Stimulated activated naive CD8-positive, alpha-beta T cell treated with anti-CD3 and anti-CD28 coated beads, Interleukin-15, amount 100 ng/mL, for 72 hours (primary cell): ENCODE measurements at regions not wholly inside any gene's neighbourhood (a gene's known extent, or its start where the extent isn't known, plus 50 kb on each side); places are given as distances from the start of the nearest gene placed in this dataset.
"Not testable (repeated sequence)": the region's sequence is repeated elsewhere in the genome, so short reads cannot be mapped to it uniquely, and the experiment has no call there.

Experiments used
- ATAC-seq: fragments of 150-1000 bp; cut with Tn5 transposase; 2 replicates; pipeline ENCODE4 v1.10.0; 2021; ENCODE audit warnings: mild to moderate bottlenecking, moderate library complexity
- DNase-seq, 2 donors: peaks; one replicate each; pipeline ENCODE4 v3.0.0; 2021 to 2022
- H3K27ac Mint-ChIP-seq, 2 donors: one replicate each; pipeline ENCODE4 v1.8.0; 2022; ENCODE audit warnings: mild to moderate bottlenecking in 2 of 2, mixed read lengths in 2 of 2, moderate library complexity in 2 of 2
- H3K27me3 Mint-ChIP-seq: one replicate; pipeline ENCODE4 v1.8.0; 2022; ENCODE audit warnings: mixed read lengths
- H3K4me1 Mint-ChIP-seq: one replicate; pipeline ENCODE4 v1.8.0; 2022; ENCODE audit warnings: mild to moderate bottlenecking, mixed read lengths
- H3K4me3 Mint-ChIP-seq, 2 donors: one replicate each; pipeline ENCODE4 v1.8.0; 2022; ENCODE audit warnings: mild to moderate bottlenecking in 2 of 2, mixed read lengths in 2 of 2, moderate library complexity in 1 of 2
- H3K9me3 Mint-ChIP-seq, 2 donors: one replicate each; pipeline ENCODE4 v1.8.0; 2022; ENCODE audit warnings: mixed read lengths in 2 of 2

DNA sequence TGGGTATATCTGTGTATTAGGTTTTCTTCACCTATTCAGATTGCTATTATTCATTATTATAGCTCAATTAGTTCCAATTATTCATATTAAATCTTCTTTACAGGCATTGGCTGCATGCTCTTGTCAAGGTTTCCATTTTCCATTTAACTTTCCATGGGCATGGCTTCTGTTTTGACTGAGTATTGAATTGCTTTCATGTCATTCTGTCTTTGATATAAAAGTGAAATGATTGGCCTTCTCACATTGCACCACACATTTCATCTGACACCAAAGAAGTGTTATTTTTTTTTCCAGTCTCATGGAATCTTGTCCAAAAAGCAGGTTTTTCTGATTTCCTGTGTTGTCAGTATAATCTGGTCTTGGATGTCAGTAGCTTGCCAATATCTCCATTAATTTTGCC, 1244.3 kb downstream of the RAPGEF2 start:
- H3K4me3 Mint-ChIP-seq = no peak overlapping the region
- H3K27ac Mint-ChIP-seq = no peak overlapping the region
- peaks cover 0 to 5% of the 10 kb centered on the region in 2 donors for H3K9me3 Mint-ChIP-seq
- ATAC-seq (no peak), DNase-seq (no peak)
- no peaks in the 10 kb centered on the region for H3K27me3 Mint-ChIP-seq
- no peaks in the 10 kb centered on the region for H3K4me1 Mint-ChIP-seq

DNA sequence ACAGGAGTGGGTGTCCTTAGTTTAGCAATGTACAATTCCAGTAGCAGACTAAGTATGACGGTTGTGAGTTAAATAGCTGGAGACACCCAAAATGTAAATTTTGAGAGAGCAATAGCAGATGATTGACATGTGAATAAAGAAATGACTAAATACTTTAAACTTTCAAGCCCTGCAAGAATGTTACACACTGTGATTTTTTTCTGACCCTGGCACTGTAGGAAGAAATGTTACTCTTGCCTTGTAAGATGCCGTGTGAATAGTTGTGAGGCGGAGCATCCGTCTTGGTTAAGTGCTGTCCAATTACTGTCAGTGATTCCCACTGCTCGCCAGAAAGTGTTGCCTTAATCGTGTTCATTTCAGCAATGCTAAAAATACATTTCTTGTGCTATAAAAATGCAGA, 1248.1 kb downstream of the RAPGEF2 start:
- Mint-ChIP-seq H3K27me3 (no peaks in the 10 kb centered on the region), H3K27ac (no peak overlapping the region), H3K4me3 (no peak overlapping the region), H3K4me1 (no peaks in the 10 kb centered on the region), H3K9me3 (no peaks in the 10 kb centered on the region)
- DNase-seq (no peak), ATAC-seq (no peak)

DNA sequence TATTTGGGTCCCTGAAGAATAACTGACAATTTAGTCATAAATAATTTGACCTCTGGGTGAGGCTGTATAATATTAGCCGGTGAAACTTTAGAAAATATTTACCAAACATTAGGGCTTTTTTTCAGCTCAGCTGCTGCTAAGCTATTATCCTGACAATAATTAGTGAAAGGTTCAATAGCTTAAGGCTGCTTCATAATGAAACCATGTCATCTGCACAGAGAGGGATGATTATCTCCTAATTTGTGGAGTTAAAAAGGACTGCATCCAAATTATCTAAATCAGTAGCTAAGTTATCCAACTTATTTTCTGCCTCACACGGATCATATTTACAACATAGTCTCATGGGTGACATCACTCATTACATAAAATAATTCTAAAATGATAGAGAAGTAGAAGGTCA, 1249.8 kb downstream of the RAPGEF2 start:
- no peaks in the 10 kb centered on the region for H3K4me1 Mint-ChIP-seq
- no peak overlapping the region for H3K4me3 Mint-ChIP-seq
- H3K27ac Mint-ChIP-seq = no peak overlapping the region
- no peaks in the 10 kb centered on the region for H3K27me3 Mint-ChIP-seq
- DNase-seq (no peak), ATAC-seq (no peak)
- no peaks in the 10 kb centered on the region for H3K9me3 Mint-ChIP-seq

DNA sequence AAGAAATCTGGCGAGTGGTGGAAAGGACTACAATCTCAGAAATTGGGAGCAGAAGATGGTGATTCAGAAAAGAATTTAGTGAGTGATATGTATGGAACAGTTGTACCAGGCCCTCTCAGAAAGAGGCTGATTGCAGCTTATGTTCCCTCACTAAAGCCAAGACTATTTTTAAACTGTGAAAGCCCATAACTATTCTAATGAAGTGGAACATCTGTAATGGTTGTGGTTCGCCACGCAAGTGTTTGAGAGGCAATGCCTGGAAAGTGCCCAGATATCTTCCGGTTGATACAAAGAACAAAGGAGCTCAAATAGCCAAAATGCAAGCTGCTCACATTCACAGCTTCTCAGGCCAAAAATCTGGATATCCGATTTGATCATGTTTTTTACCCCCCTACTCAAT, 1250.7 kb downstream of the RAPGEF2 start:
- no peak overlapping the region for H3K27ac Mint-ChIP-seq
- H3K4me1 Mint-ChIP-seq = no peaks in the 10 kb centered on the region
- ATAC-seq = no peak
- no peak for DNase-seq
- no peaks in the 10 kb centered on the region for H3K9me3 Mint-ChIP-seq
- H3K4me3 Mint-ChIP-seq = no peak overlapping the region
- H3K27me3 Mint-ChIP-seq = no peaks in the 10 kb centered on the region

DNA sequence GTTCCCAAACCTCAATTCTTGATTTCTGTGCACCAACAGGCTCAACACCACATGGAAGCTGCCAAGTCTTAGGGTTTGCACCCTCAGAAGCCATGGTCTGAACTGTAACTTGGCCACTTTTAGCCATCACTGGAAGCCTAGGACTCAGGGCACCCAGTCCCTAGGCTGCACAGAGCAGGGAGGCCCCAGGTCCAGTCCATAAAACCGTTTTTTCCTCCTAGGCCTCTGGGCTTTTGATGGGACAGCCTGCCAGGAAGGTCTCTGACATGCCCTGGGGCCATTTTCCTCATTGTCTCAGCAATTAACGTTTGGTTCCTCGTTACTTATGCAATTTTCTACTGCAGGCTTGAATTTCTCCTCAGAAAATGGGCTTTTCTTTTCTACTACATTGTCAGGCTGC, 1259.6 kb downstream of the RAPGEF2 start:
- H3K27ac Mint-ChIP-seq = peak overlapping the region in 1 of 2 donors; percentile 43
- no peak overlapping the region for H3K4me3 Mint-ChIP-seq
- peaks cover 13 to 15% of the 10 kb centered on the region in 2 donors for H3K9me3 Mint-ChIP-seq
- no peak for DNase-seq
- no peaks in the 10 kb centered on the region for H3K27me3 Mint-ChIP-seq
- H3K4me1 Mint-ChIP-seq = no peaks in the 10 kb centered on the region
- no peak for ATAC-seq

DNA sequence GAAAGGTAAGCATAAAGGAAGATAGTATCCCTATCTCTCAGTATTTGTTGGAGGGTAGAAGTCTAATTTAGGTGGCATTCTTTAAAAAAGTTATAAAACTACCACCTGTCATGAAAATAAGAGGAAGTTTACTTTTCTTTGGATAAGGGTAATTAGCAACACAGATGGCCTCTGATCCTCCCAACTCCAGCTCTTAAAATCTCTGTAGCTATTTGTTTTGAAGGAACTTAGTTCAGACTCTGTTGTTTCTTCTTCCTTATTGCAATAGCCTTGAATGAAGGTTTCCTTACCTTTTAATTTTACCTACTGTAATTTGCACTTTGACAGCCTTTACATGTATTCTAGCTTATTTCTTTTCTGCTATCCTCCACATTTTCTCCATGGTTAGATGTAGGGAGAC, 1261.3 kb downstream of the RAPGEF2 start:
- no peak for ATAC-seq
- no peak for DNase-seq
- Mint-ChIP-seq H3K4me3 (no peak overlapping the region), H3K9me3 (peaks cover 13 to 15% of the 10 kb centered on the region in 2 donors), H3K27me3 (no peaks in the 10 kb centered on the region), H3K27ac (no peak overlapping the region), H3K4me1 (no peaks in the 10 kb centered on the region)

DNA sequence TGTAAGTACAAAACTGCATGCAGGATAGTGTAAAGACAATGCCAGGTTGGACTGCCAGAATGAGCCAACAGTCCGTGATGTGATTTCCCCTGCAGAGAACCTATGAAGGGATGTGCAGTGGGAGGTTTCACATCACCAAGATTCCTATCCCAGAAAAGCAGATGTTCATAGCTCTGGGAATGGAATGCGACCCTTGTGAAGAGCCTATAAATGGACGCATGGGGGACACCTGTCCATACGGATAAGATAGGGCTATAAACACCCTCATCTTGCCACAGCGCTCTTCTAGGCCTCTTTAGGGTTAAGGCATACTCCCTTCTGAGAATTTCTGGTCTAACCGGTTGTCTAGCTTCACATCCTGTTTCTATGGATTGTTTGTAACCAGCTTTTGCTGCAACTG, 1261.8 kb downstream of the RAPGEF2 start:
- not testable (repeated sequence) for H3K4me1 Mint-ChIP-seq, ATAC-seq, H3K27ac Mint-ChIP-seq, H3K4me3 Mint-ChIP-seq, H3K27me3 Mint-ChIP-seq, DNase-seq
- peaks cover 15% of the 10 kb centered on the region in 2 donors for H3K9me3 Mint-ChIP-seq

DNA sequence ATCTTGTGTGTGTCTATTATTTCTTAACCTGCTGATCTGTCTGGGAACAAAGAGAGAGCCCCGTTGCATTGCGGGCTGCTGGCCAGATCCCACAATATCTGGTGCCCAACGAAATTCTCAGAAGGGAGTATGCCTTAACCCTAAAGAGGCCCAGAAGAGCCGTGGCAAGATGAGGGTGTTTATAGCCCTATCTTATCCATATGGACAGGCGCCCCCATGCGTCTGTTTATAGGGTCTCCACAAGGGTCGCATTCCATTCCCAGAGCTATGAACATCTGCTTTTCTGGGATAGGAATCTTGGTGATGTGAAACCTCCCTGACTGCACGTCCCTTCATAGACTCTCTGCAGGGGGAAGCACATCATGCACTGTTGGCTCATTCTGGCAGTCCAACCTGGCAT, 1262.5 kb downstream of the RAPGEF2 start:
- peaks cover 20 to 21% of the 10 kb centered on the region in 2 donors for H3K9me3 Mint-ChIP-seq
- H3K4me3 Mint-ChIP-seq, H3K27me3 Mint-ChIP-seq, ATAC-seq, DNase-seq, H3K27ac Mint-ChIP-seq, H3K4me1 Mint-ChIP-seq: not testable (repeated sequence)

DNA sequence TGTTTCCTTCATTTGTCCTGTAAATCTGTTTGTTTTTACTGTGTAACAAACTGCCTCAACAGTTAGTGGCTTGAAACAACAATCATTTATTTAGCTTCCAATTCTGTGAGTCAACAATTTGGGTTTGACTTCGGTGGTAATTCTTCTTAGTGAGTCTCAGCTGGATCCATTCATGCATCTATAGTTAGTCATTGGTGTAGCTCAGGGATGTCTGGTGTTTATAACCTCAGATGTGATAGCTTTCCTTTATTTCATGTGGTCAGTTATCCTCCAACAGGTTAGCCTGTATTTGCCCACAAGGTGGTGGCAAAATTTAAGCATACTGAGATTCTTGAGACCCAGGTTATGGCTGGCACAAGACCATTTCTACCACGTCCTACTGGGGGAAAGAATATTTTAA, 1267.2 kb downstream of the RAPGEF2 start:
- no peak overlapping the region for H3K4me3 Mint-ChIP-seq
- H3K27me3 Mint-ChIP-seq = no peaks in the 10 kb centered on the region
- DNase-seq (no peak), ATAC-seq (no peak)
- H3K9me3 Mint-ChIP-seq = peaks cover 6 to 8% of the 10 kb centered on the region in 2 donors
- H3K4me1 Mint-ChIP-seq = no peaks in the 10 kb centered on the region
- H3K27ac Mint-ChIP-seq = no peak overlapping the region

DNA sequence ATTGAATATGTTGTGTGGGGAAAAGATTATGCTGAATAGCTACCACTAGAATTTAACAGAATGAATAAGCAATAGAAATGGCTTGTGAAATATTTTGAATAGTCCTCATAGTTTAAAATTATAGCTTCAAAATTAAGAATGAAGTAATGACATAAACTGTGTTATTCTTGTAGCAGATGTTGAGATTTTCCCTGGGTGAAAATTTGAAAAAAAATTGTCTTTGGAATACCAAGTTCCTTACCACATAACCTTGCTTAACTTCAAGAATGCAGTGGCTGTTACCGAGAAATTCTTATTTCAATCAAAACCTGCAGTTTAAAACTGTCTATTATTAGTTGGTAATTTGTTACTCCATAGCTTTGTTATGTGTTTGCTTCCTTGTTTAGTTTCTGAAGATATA, 1268.6 kb downstream of the RAPGEF2 start:
- no peaks in the 10 kb centered on the region for H3K27me3 Mint-ChIP-seq
- DNase-seq (no peak), ATAC-seq (no peak)
- H3K4me1 Mint-ChIP-seq = no peaks in the 10 kb centered on the region
- H3K9me3 Mint-ChIP-seq = peaks cover 6 to 8% of the 10 kb centered on the region in 2 donors
- H3K27ac Mint-ChIP-seq = no peak overlapping the region
- no peak overlapping the region for H3K4me3 Mint-ChIP-seq

DNA sequence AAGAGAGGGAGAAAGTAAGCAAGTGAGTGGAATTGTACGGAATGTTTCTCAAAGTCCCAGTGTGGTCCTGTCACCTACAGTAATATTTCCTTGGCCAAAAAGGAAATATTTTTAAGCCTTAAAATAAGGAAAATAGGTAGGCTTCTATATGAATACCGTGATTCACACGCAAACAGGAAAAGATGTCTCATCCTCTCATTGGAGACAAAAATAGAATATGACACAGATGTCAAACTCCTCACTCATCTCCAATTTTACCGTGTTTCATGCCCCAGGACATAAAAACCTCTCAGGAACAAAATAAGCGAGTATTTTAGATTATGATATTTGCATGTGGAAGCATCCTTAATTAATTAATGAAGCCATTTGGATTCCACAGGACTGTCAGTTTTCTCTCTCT, 1269.5 kb downstream of the RAPGEF2 start:
- DNase-seq = no peak
- H3K27me3 Mint-ChIP-seq = no peaks in the 10 kb centered on the region
- ATAC-seq = no peak

DNA sequence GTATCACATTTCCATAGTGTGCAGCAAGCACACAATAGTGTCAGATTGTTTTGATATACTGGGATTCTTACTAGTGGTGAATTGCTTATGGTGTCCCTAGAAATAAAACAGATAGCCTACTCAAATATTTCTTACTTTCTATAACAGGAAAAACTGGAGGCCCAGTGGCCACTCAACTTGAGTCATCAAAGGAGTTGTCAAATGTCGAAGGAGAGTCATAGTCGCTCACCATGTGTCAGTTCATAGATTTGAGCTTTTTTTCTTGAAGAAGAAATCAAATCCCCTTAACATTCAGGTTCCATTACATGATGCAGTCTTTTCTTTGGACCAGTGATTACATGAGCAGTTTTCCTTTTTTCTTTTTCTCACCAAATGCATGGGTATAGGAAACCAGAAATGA, 1271.0 kb downstream of the RAPGEF2 start:
- ATAC-seq (no peak), DNase-seq (no peak)
- H3K4me3 Mint-ChIP-seq = no peak overlapping the region
- H3K9me3 Mint-ChIP-seq = peaks cover 6 to 13% of the 10 kb centered on the region in 2 donors
- no peak overlapping the region for H3K27ac Mint-ChIP-seq
- H3K4me1 Mint-ChIP-seq = no peaks in the 10 kb centered on the region
- H3K27me3 Mint-ChIP-seq = no peaks in the 10 kb centered on the region

More for the DNA sequence above, 1269.5 kb downstream of the RAPGEF2 start:
- no peaks in the 10 kb centered on the region for H3K4me1 Mint-ChIP-seq
- H3K9me3 Mint-ChIP-seq = peaks cover 6 to 8% of the 10 kb centered on the region in 2 donors
- H3K27ac Mint-ChIP-seq = no peak overlapping the region
- H3K4me3 Mint-ChIP-seq = no peak overlapping the region

DNA sequence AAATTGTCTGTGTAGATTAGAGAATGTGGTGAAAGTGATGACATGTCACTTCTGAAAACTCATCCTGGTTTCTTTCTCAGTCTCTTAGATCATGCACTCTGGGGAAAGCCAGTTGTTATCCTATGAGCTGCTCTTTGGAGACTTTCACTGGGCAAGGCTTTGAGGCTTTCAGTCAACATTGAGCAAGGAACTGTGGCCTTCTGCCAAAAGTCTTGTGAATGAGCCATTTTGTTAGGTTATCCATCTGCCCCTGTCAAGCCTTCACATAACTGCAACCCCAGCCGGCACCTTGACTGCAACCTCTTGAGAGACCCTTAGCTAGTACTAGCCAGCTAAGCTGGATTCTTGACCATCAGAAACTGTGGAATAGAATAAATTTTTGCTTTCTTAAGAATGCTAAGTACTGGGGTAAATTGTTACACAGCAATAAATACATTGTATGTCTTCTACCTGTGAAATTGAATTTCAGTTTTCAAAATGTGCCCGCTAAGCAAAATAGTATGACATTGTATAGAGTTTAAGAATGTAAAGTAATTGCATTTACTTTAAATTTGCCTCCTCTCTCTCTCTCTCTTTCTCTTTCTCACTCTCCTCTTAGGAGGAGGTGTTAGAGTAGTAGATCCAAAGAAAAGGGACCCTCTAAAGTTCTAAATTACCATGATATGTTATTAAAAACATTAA, 1273.0 kb downstream of the RAPGEF2 start:
- H3K4me1 Mint-ChIP-seq = no peaks in the 10 kb centered on the region
- ATAC-seq (no peak), DNase-seq (no peak)
- H3K27ac Mint-ChIP-seq = no peak overlapping the region
- no peaks in the 10 kb centered on the region for H3K27me3 Mint-ChIP-seq
- H3K4me3 Mint-ChIP-seq = no peak overlapping the region
- peaks cover 0 to 5% of the 10 kb centered on the region in 2 donors for H3K9me3 Mint-ChIP-seq

DNA sequence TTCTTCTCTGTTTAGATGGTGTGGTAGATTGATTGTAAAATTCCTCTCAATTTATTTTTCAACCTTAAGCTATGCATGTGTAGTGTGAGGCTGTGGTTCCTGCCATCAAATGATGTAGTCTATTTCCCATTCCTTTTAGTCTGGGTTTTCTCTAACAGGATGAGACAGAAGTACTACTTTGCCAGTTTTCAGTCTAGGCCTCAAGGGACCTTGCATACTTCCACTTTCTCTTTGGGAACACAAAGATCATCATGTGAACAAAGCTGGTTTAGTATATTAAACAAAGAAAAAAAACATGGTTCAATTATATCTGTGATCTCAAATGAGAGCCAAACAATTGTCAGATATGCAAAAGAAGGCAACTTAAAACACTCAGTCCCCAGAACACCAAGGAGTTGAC, 1284.0 kb downstream of the RAPGEF2 start:
- ATAC-seq (no peak), DNase-seq (no peak)
- H3K27me3 Mint-ChIP-seq = no peaks in the 10 kb centered on the region
- peaks cover 10 to 22% of the 10 kb centered on the region in 2 donors for H3K9me3 Mint-ChIP-seq
- H3K4me1 Mint-ChIP-seq = no peaks in the 10 kb centered on the region
- H3K4me3 Mint-ChIP-seq = no peak overlapping the region
- no peak overlapping the region for H3K27ac Mint-ChIP-seq

DNA sequence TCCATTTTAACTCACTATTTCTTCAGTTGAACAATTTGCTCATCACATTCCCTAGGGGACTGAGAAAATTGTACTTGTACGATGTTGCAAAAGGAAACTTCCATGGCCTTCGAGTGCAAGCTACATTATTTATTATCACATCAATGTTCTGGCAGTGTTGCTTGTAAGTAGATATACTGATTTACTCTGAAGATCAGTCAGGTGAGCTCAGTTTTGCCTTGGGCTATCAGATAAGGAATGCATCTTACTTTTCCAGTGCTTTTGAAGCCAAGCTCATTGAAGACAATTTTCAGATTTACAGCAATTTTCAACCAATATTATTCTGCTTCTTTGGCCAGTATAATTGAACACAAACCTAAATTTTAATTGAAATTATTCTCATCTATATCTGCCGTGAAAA, 1296.9 kb downstream of the RAPGEF2 start:
- no peaks in the 10 kb centered on the region for H3K4me1 Mint-ChIP-seq
- H3K9me3 Mint-ChIP-seq = peaks cover 12 to 17% of the 10 kb centered on the region in 2 donors
- H3K27ac Mint-ChIP-seq = no peak overlapping the region
- ATAC-seq = no peak
- H3K27me3 Mint-ChIP-seq = no peaks in the 10 kb centered on the region
- no peak overlapping the region for H3K4me3 Mint-ChIP-seq
- DNase-seq = no peak

DNA sequence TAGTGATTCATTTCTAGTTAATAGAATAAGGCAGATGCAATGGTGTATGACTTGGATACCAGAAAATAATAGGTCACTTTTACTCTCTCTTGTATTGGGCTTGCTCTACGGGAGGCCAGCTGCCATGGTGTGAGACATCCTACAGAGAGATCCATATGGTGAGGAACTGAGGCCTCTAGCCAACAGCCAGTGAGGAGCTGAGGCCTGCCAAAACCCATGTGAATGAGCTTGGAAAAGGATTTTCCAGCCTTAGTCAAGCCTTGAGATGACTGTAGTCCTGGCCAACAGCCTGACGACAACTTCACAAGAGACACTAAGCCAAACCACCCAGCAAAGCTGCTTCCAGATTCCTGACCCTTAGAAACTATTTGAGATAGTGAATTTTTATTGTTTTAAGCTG, 1300.2 kb downstream of the RAPGEF2 start:
- H3K27me3 Mint-ChIP-seq = no peaks in the 10 kb centered on the region
- H3K4me3 Mint-ChIP-seq = no peak overlapping the region
- ATAC-seq (no peak), DNase-seq (no peak)
- no peak overlapping the region for H3K27ac Mint-ChIP-seq
- H3K4me1 Mint-ChIP-seq = no peaks in the 10 kb centered on the region
- H3K9me3 Mint-ChIP-seq = peaks cover 5 to 6% of the 10 kb centered on the region in 2 donors

DNA sequence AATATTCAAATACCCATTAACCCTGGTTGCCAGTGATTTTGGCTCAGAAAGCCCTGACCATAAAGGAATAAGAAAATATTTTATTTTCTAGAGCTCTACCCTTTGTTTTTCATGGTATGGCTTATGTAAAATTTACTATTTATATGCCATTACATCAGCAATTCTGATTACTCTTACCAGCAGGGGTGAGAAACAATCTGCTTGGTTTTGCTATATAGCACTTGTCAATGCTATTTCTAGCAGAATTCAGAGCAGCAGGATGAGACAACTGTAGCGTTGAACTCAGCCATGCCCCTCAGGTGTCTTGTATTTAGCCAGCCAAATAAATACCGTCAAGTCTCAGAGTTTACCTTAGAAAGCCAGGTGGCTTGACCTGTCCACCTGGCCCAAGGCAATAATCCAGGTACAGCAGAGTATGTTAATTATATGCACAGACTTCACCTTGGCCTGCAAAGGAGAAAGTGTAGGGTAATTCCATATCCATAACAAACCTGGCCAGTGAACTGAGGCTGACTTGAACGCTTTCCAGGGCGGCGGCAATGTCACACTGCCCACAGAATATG, 1303.5 kb downstream of the RAPGEF2 start:
- Mint-ChIP-seq H3K4me3 (no peak overlapping the region), H3K9me3 (peaks cover 5 to 6% of the 10 kb centered on the region in 2 donors), H3K4me1 (no peaks in the 10 kb centered on the region), H3K27me3 (no peaks in the 10 kb centered on the region), H3K27ac (no peak overlapping the region)
- DNase-seq = no peak
- ATAC-seq = no peak
